ENCODE measurements at regions not wholly inside any gene's neighbourhood (a gene's known extent, or its start where the extent isn't known, plus 50 kb on each side); places are given as distances from the start of the nearest gene placed in this dataset.

DNA sequence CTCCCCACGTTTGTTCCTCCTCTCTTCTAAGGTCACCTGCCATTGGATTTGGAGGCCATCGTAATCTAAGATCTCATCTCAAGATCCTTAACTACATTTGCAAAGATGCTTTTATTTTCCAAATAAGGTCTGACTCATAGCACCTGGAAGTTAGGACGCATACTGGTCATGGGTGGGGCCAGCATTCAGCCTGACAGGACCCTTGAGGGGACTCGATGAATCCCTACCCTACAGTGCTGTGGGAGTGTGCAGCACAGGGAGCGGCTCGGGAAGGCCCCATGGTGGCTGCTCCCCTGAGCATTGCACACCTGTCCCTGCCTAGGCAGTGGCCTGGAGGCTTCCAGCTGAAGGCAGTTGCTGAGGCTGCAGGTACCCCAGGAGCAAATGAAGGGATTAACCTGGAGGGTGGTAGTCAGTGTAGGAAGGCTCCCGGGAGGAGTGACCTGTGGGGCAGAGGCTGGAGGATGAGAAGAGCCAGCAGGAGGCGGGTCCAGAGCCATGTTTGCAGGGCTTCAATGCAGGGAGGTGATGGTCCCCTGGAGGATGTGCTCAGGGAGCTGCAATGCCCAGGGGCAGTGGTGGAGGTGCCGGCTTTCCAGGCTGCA is 362.2 kb downstream of the CTTN start:
- no peaks in the 10 kb centered on the region for H3K9me2 ChIP-seq
- H4K20me1 ChIP-seq (ENCODE audit: insufficient read depth) = no peaks in the 10 kb centered on the region
- H3K79me2 ChIP-seq (ENCODE audit: insufficient read depth) = no peaks in the 10 kb centered on the region
- no peak overlapping the region for H3K4me2 ChIP-seq
- no peaks in the 10 kb centered on the region for H3K36me3 ChIP-seq (replicated peaks in 1 of 2; ENCODE audit: control insufficient read depth in 1 of 2, insufficient read depth in 2 of 2, low read length in 1 of 2)
- TF ChIP-seq, protein P1, sequence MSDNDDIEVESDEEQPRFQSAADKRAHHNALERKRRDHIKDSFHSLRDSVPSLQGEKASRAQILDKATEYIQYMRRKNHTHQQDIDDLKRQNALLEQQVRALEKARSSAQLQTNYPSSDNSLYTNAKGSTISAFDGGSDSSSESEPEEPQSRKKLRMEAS (IDR thresholded peaks at IDR 0.05; ENCODE audit: low read depth) = no peak
- TF ChIP-seq YY1 (IDR thresholded peaks at IDR 0.05; ENCODE audit: low read depth) (no peak), EP300 (IDR thresholded peaks at IDR 0.05; ENCODE audit: borderline replicate concordance in 1 of 2, low read depth in 1 of 2, low read length in 1 of 2) (no peak), RFX5 (IDR thresholded peaks at IDR 0.05; ENCODE audit: low read length) (no peak), GATA2 (CRISPR knock-in tag; IDR thresholded peaks at IDR 0.05) (no peak), SIN3A (IDR thresholded peaks at IDR 0.05; ENCODE audit: borderline replicate concordance, low read depth, low read length) (no peak), FOXM1 (IDR thresholded peaks at IDR 0.05; ENCODE audit: low read depth) (no peak), ELF1 (IDR thresholded peaks at IDR 0.05) (no peak), SMC3 (IDR thresholded peaks at IDR 0.05; ENCODE audit: low read depth, low read length) (no peak), REST (IDR thresholded peaks at IDR 0.05; ENCODE audit: low read depth, low read length) (no peak), POLR2AphosphoS5 (IDR thresholded peaks at IDR 0.05; ENCODE audit: low read depth, low read length) (no peak), CHD2 (IDR thresholded peaks at IDR 0.05; ENCODE audit: low read length, partially characterized antibody) (no peak), RXRA (IDR thresholded peaks at IDR 0.05; ENCODE audit: borderline replicate concordance, low read depth) (no peak), EZH2phosphoT487 (IDR thresholded peaks at IDR 0.05; ENCODE audit: borderline replicate concordance, low read depth) (no peak), MXI1 (IDR thresholded peaks at IDR 0.05; ENCODE audit: low read depth, low read length) (no peak), FOSL2 (IDR thresholded peaks at IDR 0.05; ENCODE audit: borderline replicate concordance, low read depth) (no peak), TCF12 (IDR thresholded peaks at IDR 0.05) (no peak), TEAD4 (IDR thresholded peaks at IDR 0.05; ENCODE audit: borderline replicate concordance, insufficient read depth) (no peak)
- TF ChIP-seq, protein P2, sequence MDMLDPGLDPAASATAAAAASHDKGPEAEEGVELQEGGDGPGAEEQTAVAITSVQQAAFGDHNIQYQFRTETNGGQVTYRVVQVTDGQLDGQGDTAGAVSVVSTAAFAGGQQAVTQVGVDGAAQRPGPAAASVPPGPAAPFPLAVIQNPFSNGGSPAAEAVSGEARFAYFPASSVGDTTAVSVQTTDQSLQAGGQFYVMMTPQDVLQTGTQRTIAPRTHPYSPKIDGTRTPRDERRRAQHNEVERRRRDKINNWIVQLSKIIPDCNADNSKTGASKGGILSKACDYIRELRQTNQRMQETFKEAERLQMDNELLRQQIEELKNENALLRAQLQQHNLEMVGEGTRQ (IDR thresholded peaks at IDR 0.05; ENCODE audit: borderline replicate concordance, low read depth, low read length) = no peak
- H3K27me3 ChIP-seq (ENCODE audit: insufficient read depth) = no peaks in the 10 kb centered on the region
- no peaks in the 10 kb centered on the region for H3K9me3 ChIP-seq
- ChIA-PET CTCF (interaction anchor here (1.0 to 1.6 kb wide), 3 partner anchors 8 to 293 kb away, joined by 3 to 6 read pairs (median 4); no protein-coding TSS in a partner anchor), POLR2A (no interaction called here)
- DNase-seq = no peak
- no peak overlapping the region for H3K4me3 ChIP-seq (ENCODE audit: low read depth in 2 of 2, low read length in 1 of 2)
- no peaks in the 10 kb centered on the region for H3F3A ChIP-seq (replicated peaks; ENCODE audit: insufficient read depth)
- H3K4me1 ChIP-seq (ENCODE audit: control insufficient read depth in 1 of 2, insufficient read depth in 2 of 2, low read depth in 1 of 2, low read length in 1 of 2) = peaks cover 0 to 8% of the 10 kb centered on the region in 2 experiments; a peak in 1 of 4 replicates
- 46% methylated on average over 9 of the region's 9 CpGs for WGBS (ENCODE audit: low lambda C conversion rate)
- no peak overlapping the region for H3K27ac ChIP-seq (ENCODE audit: low read depth in 2 of 2, low read length in 1 of 2)
- no peak overlapping the region for H3K9ac ChIP-seq
- no peak overlapping the region for H2AFZ ChIP-seq (ENCODE audit: low read depth)

All from SK-N-SH (cell line).